Endothelial cell of umbilical vein (primary cell): ENCODE measurements at regions not wholly inside any gene's neighbourhood (a gene's known extent, or its start where the extent isn't known, plus 50 kb on each side); places are given as distances from the start of the nearest gene placed in this dataset.

Experiments used
- BruUV-seq: library from RNA; stranded (reverse); fragments of 400-500 nt; replicated peaks from 2 replicates; lab custom pipeline; 2021; lab: Mats Ljungman, UMichigan
- CTCF ChIA-PET: fragments of 300-600, 350-600 bp; sonication (Branson Sonifier 250); formaldehyde crosslinking; loops from one replicate; lab custom pipeline; 2021; ENCODE audit warnings: antibody characterized with exemption, inconsistent platforms; lab: Charles Lee
- POLR2A ChIA-PET: fragments of 300-600, 350-600 bp; sonication (Branson Sonifier 250); formaldehyde crosslinking; loops from one replicate; lab custom pipeline; 2021; ENCODE audit warnings: antibody characterized with exemption, inconsistent platforms; lab: Charles Lee
- DNase-seq: peaks from one replicate; pipeline ENCODE4 v3.0.0-alpha.2; 2011; ENCODE audit warnings: low read depth, low spot score
- FAIRE-seq: peaks from 2 replicates; lab custom pipeline; 2011; peaks lifted over from hg19 to GRCh38; lab: Jason Lieb, UNC
- H2AFZ ChIP-seq: 2 replicates; pipeline ENCODE4 v1.6.0; 2012; ENCODE audit warnings: low read depth, low read length, control low read depth, inconsistent platforms
- H3K27ac ChIP-seq: 2 replicates; pipeline ENCODE4 v1.5.1; 2011; ENCODE audit warnings: low read depth, mild to moderate bottlenecking, control low read depth, low read length, moderate library complexity; ENCODE audit not compliant: insufficient read depth
- H3K27me3 ChIP-seq, 2 experiments: 2 replicates each; pipeline versions ENCODE4 v1.6.0 to v1.6.1; 2011; ENCODE audit warnings: low read length in 2 of 2, mixed read lengths in 1 of 2; ENCODE audit not compliant: control insufficient read depth in 2 of 2, insufficient read depth in 2 of 2
- H3K36me3 ChIP-seq, 2 experiments: 2 replicates in 1 of 2; 3 replicates in 1 of 2; pipeline ENCODE4 v1.5.1; 2011; ENCODE audit warnings: low read length in 2 of 2, mild to moderate bottlenecking in 1 of 2, moderate library complexity in 1 of 2; ENCODE audit not compliant: control insufficient read depth in 2 of 2, insufficient read depth in 2 of 2; ENCODE audit errors: extremely low read depth in 1 of 2
- H3K4me1 ChIP-seq: 3 replicates; pipeline ENCODE4 v1.5.1; 2011; ENCODE audit warnings: mild to moderate bottlenecking, low read length; ENCODE audit not compliant: control insufficient read depth, insufficient read depth; ENCODE audit errors: extremely low read depth
- H3K4me2 ChIP-seq: 2 replicates; pipeline ENCODE4 v1.6.1; 2011; ENCODE audit warnings: low read length, control low read depth, mixed read lengths; ENCODE audit not compliant: insufficient read depth
- H3K4me3 ChIP-seq, 3 experiments: fragments of 200-600 bp in 1 of 3; sonication (generic), shearing (Covaris generic) in 1 of 3; replicated peaks in 1 of 3; 2 replicates each; pipeline ENCODE4 v1.5.1; 2011 to 2016; ENCODE audit warnings: control low read depth in 3 of 3, low read length in 3 of 3, mild to moderate bottlenecking in 2 of 3, inconsistent platforms in 1 of 3, low read depth in 1 of 3, moderate library complexity in 1 of 3; ENCODE audit not compliant: insufficient read depth in 1 of 3
- H3K79me2 ChIP-seq: 2 replicates; pipeline ENCODE4 v1.6.0; 2012; ENCODE audit warnings: low read length, inconsistent platforms; ENCODE audit not compliant: control insufficient read depth, insufficient read depth
- H3K9ac ChIP-seq: replicated peaks from 2 replicates; pipeline ENCODE3; 2011; ENCODE audit warnings: low read length, control low read depth; ENCODE audit not compliant: insufficient read depth; ENCODE audit errors: extremely low read depth
- H3K9me1 ChIP-seq: replicated peaks from 3 replicates; pipeline ENCODE4 v1.6.0; 2011; ENCODE audit warnings: mild to moderate bottlenecking, low read length; ENCODE audit not compliant: control insufficient read depth, insufficient read depth; ENCODE audit errors: extremely low read depth
- H3K9me3 ChIP-seq: replicated peaks from 2 replicates; pipeline ENCODE4 v1.5.1; 2012; ENCODE audit warnings: low read length, inconsistent platforms; ENCODE audit not compliant: control insufficient read depth, insufficient read depth
- H4K20me1 ChIP-seq: replicated peaks from 2 replicates; pipeline ENCODE3; 2011; ENCODE audit warnings: mild to moderate bottlenecking, low read length; ENCODE audit not compliant: control insufficient read depth, insufficient read depth; ENCODE audit errors: extremely low read depth
- CTCF ChIP-seq, 2 donors: IDR thresholded peaks; 1 replicate in 1 of 2; 2 replicates in 1 of 2; pipeline ENCODE4 v1.5.1; 2011; ENCODE audit warnings: low read length in 2 of 2, mild to moderate bottlenecking in 2 of 2, moderate library complexity in 2 of 2, control low read depth in 1 of 2, inconsistent platforms in 1 of 2, low read depth in 1 of 2; ENCODE audit not compliant: insufficient read depth in 1 of 2; ENCODE audit errors: extremely low read depth in 1 of 2
- GATA2 ChIP-seq: IDR thresholded peaks from 2 replicates; pipeline ENCODE4 v1.7.0; 2011; ENCODE audit warnings: low read depth, mild to moderate bottlenecking, moderate library complexity, mixed read lengths, low read length; ENCODE audit not compliant: insufficient read length, insufficient read depth
- JUN ChIP-seq: IDR thresholded peaks from 2 replicates; pipeline ENCODE4 v1.6.1; 2011; ENCODE audit warnings: borderline replicate concordance, low read depth; ENCODE audit not compliant: insufficient read length, insufficient read depth
- dilution Hi-C: fragments of 300-500 bp; cut with MboI; formaldehyde crosslinking; loops from one replicate; pipeline ENCODE4 v1.15.0; 2019; ENCODE audit warnings: low sequenced_read_pairs; ENCODE audit not compliant: extremely low pct_ligation_motif_present
- intact Hi-C: fragments of 100-400 bp; cut with micrococcal nuclease; formaldehyde crosslinking; loops from one replicate; pipeline ENCODE4 v1.10.0; 2022

- Histone ChIP-seq H3K27me3 (no peaks in the 10 kb centered on the region), H3K9ac (no peak overlapping the region), H3K4me3 (no peak overlapping the region), H3K4me2 (no peak overlapping the region), H3K27ac (no peak overlapping the region), H4K20me1 (no peaks in the 10 kb centered on the region), H3K9me3 (no peaks in the 10 kb centered on the region), H2AFZ (no peak overlapping the region), H3K9me1 (no peaks in the 10 kb centered on the region), H3K36me3 (no peaks in the 10 kb centered on the region), H3K79me2 (no peaks in the 10 kb centered on the region), H3K4me1 (no peaks in the 10 kb centered on the region)
- POLR2A ChIA-PET = no interaction called here
- CTCF ChIA-PET = no interaction called here
- no peak for FAIRE-seq
- intact Hi-C loops = loop anchor here (10.0 kb wide), 1 partner anchor 158 kb away; no protein-coding TSS in a partner anchor
- no peak for TF ChIP-seq CTCF (IDR thresholded peaks at IDR 0.05; ENCODE audit: extremely low read depth in 1 of 2, insufficient read depth in 1 of 2, low read depth in 1 of 2, low read length in 2 of 2)
- no peak for TF ChIP-seq JUN
- no peak for TF ChIP-seq GATA2
- dilution Hi-C loops = no loop called here
- BruUV-seq = no TSS peak
- no peak for DNase-seq
Observed at GRCh38 chr11:56846631-56847576, 98.4 kb upstream of the OR9G4 start.
